ENCODE measurements at regions not wholly inside any gene's neighbourhood (a gene's known extent, or its start where the extent isn't known, plus 50 kb on each side); places are given as distances from the start of the nearest gene placed in this dataset.

- TF ChIP-seq, protein P1, sequence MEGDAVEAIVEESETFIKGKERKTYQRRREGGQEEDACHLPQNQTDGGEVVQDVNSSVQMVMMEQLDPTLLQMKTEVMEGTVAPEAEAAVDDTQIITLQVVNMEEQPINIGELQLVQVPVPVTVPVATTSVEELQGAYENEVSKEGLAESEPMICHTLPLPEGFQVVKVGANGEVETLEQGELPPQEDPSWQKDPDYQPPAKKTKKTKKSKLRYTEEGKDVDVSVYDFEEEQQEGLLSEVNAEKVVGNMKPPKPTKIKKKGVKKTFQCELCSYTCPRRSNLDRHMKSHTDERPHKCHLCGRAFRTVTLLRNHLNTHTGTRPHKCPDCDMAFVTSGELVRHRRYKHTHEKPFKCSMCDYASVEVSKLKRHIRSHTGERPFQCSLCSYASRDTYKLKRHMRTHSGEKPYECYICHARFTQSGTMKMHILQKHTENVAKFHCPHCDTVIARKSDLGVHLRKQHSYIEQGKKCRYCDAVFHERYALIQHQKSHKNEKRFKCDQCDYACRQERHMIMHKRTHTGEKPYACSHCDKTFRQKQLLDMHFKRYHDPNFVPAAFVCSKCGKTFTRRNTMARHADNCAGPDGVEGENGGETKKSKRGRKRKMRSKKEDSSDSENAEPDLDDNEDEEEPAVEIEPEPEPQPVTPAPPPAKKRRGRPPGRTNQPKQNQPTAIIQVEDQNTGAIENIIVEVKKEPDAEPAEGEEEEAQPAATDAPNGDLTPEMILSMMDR (IDR thresholded peaks at IDR 0.05; ENCODE audit: low read depth, low read length): no peak
- H3K4me3 ChIP-seq (replicated peaks in 1 of 2; ENCODE audit: low read depth in 2 of 2, low read length in 2 of 2): no peak overlapping the region
- DNase-seq (ENCODE audit: low read depth in 2 of 2): no peak
Measured at GRCh38 chr5:109947667-109948066, 257.9 kb downstream of the MAN2A1 start.

GRCh38 chr5:109950634-109951033 lies 260.9 kb downstream of the MAN2A1 start:
- no peak for DNase-seq (ENCODE audit: low read depth in 2 of 2)

DNA sequence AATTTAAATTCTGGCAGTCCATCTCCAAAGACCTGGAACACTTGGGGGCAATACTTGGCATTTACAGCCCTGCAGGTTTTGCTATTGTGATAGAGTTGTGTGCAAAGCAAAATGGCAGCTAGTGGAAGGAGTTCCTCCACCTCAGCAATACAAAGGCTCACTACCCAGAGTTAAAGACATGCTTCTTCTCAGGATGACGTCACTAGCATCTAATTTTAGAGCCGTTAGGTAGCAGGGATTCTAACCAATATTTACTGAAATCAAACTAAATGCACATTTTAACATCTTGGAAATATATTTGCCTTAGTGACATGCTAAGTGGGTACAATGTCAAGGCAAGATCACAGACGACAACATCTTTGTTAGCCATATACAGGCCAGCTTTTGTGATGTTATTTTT lies 261.6 kb downstream of the MAN2A1 start:
- DNase-seq (ENCODE audit: low read depth in 2 of 2): no peak
- no peak overlapping the region for H3K4me3 ChIP-seq (replicated peaks in 1 of 2; ENCODE audit: low read depth in 2 of 2, low read length in 2 of 2)
- TF ChIP-seq, protein P1 (IDR thresholded peaks at IDR 0.05; ENCODE audit: low read depth, low read length): no peak

More at GRCh38 chr5:109950634-109951033, 260.9 kb downstream of the MAN2A1 start:
- TF ChIP-seq, protein P1 (IDR thresholded peaks at IDR 0.05; ENCODE audit: low read depth, low read length): no peak
- H3K4me3 ChIP-seq (replicated peaks in 1 of 2; ENCODE audit: low read depth in 2 of 2, low read length in 2 of 2): no peak overlapping the region

- H3K4me3 ChIP-seq (replicated peaks in 1 of 2; ENCODE audit: low read depth in 2 of 2, low read length in 2 of 2): no peak overlapping the region
- TF ChIP-seq, protein P1 (IDR thresholded peaks at IDR 0.05; ENCODE audit: low read depth, low read length): no peak
- DNase-seq (ENCODE audit: low read depth in 2 of 2): no peak
Measured at GRCh38 chr5:109951758-109952157, 262.0 kb downstream of the MAN2A1 start.

DNA sequence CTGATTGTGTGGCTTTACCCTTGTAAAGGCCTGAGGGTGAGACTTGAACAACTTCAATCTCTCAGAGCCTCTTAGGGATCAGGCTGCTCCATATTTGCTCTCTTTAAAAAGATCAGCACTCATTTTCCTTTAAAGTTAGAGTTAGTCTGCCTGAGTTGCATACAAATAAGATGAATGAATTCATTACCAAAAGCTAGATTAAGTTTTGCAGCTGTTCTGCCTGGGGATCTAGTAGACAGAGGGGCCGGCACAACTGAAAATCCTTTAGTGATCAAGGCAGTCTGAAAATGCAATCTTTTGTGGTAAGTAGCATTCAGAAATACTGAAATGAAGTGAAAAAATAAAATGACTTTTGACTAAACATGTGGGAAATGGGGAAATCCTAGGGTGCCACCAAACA lies 264.0 kb downstream of the MAN2A1 start:
- DNase-seq (ENCODE audit: low read depth in 2 of 2): no peak
- no peak overlapping the region for H3K4me3 ChIP-seq (replicated peaks in 1 of 2; ENCODE audit: low read depth in 2 of 2, low read length in 2 of 2)
- TF ChIP-seq, protein P1 (IDR thresholded peaks at IDR 0.05; ENCODE audit: low read depth, low read length): no peak

DNA sequence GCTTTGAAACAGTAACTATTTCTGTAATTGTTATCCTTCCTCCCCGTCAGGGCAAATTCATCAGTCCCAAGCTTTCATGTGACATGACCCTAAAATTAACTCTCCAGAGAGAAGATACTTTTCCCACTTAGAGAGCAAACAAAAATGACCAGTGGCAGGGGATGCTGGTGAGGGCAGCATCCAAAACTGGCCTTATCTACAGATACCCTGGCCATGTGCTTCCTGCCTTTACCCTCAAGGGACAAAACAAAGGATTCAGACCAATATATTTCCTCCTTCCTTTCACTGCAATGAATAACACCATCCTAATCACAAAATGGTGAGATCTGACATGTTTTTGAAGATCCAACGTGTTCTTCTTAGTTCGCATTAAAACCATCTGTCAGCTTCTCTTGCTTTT lies 267.2 kb downstream of the MAN2A1 start:
- TF ChIP-seq, protein P1 (IDR thresholded peaks at IDR 0.05; ENCODE audit: low read depth, low read length): no peak
- DNase-seq (ENCODE audit: low read depth in 2 of 2): no peak
- H3K4me3 ChIP-seq (replicated peaks in 1 of 2; ENCODE audit: low read depth in 2 of 2, low read length in 2 of 2): no peak overlapping the region

DNA sequence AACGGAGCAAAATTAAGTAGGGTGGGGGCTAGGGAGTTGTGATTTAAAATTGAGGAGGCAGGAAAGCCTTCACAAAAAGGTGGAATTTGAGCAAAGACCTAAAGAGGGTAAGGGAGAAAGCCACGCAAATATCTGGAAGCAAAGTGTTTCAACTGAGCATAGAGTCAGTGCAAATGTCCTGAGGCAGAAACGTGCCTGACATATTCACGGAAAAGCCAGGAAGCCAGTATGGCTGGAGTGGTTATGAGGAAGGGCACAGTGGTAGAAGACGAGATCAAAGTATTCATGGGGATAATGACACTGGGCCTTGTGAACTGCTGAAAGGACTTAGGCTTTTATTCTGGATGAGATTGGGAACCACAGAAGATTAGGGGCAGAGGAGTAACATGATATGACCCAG lies 268.4 kb downstream of the MAN2A1 start:
- H3K4me3 ChIP-seq (replicated peaks in 1 of 2; ENCODE audit: low read depth in 2 of 2, low read length in 2 of 2): no peak overlapping the region
- TF ChIP-seq, protein P1 (IDR thresholded peaks at IDR 0.05; ENCODE audit: low read depth, low read length): no peak
- no peak for DNase-seq (ENCODE audit: low read depth in 2 of 2)
